ENCODE measurements at regions not wholly inside any gene's neighbourhood (a gene's known extent, or its start where the extent isn't known, plus 50 kb on each side); places are given as distances from the start of the nearest gene placed in this dataset.

DNA sequence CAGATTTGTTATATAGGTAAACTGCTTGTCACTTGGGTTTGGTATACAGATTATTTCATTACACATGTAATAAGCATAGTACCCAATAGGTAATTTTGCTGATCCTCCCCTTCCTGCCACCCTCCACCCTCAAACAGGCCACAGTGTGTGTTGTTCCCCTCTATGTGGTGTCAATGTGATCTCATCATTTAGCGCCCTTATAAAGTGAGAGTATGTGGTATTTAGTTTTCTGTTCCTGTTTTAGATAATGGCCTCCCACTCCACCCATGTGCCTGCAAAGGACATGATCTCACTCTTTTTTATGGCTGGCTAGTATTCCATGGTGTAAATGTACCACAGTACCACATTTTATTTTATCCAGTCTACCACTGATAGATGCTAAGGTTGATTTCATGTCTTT is 522.1 kb upstream of the LRRC7 start:
- no peak overlapping the region for H3K4me3 ChIP-seq
- DNase-seq (ENCODE audit: low spot score): no peak
- TF ChIP-seq, protein P1, sequence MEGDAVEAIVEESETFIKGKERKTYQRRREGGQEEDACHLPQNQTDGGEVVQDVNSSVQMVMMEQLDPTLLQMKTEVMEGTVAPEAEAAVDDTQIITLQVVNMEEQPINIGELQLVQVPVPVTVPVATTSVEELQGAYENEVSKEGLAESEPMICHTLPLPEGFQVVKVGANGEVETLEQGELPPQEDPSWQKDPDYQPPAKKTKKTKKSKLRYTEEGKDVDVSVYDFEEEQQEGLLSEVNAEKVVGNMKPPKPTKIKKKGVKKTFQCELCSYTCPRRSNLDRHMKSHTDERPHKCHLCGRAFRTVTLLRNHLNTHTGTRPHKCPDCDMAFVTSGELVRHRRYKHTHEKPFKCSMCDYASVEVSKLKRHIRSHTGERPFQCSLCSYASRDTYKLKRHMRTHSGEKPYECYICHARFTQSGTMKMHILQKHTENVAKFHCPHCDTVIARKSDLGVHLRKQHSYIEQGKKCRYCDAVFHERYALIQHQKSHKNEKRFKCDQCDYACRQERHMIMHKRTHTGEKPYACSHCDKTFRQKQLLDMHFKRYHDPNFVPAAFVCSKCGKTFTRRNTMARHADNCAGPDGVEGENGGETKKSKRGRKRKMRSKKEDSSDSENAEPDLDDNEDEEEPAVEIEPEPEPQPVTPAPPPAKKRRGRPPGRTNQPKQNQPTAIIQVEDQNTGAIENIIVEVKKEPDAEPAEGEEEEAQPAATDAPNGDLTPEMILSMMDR (IDR thresholded peaks at IDR 0.05): no peak
- no peak overlapping the region for H3K27ac ChIP-seq

DNA sequence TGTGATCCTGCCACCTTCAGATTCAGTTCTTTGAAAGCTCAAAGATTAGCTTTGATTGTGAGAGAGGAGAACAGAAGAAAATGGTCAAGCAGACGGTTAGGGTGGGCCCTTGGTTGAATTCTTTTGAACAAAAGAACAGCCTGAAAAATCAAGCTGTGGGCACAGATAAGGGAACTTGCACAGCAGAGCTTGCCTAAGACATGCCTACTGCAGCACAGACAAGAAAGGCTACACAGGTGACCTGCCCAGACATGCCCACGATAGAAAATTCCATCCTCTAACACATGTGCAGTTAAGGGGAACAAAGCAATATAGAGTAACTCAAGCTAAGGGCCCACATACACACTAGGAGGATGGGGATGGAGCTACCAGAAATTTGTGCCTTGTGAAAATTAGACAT is 512.5 kb upstream of the LRRC7 start:
- TF ChIP-seq, protein P1 (IDR thresholded peaks at IDR 0.05): no peak

DNA sequence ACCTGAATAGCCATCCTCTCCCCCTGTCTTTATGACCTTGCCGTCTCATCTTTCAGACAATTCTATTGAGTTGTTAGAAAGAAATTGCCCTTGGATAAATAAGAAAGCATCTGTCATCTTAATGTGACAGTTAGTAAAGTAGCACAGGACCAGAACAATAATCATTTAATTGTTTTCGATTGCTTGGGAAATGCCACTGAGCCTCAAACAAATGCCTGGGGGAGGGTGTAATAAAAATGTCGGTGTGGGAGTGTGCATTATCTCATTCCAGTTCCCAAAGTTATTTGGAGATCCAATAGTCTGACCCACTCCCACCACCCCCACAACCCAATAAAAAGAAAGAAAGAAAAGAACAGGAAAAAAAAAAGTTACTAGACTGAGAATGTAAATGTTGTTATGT is 509.3 kb upstream of the LRRC7 start:
- DNase-seq (ENCODE audit: low spot score): no peak
- TF ChIP-seq, protein P1 (IDR thresholded peaks at IDR 0.05): no peak
- no peak overlapping the region for H3K4me3 ChIP-seq
- no peak overlapping the region for H3K27ac ChIP-seq

More for the DNA sequence above, 512.5 kb upstream of the LRRC7 start:
- Histone ChIP-seq H3K4me3 (no peak overlapping the region), H3K27ac (no peak overlapping the region)
- DNase-seq (ENCODE audit: low spot score): no peak

DNA sequence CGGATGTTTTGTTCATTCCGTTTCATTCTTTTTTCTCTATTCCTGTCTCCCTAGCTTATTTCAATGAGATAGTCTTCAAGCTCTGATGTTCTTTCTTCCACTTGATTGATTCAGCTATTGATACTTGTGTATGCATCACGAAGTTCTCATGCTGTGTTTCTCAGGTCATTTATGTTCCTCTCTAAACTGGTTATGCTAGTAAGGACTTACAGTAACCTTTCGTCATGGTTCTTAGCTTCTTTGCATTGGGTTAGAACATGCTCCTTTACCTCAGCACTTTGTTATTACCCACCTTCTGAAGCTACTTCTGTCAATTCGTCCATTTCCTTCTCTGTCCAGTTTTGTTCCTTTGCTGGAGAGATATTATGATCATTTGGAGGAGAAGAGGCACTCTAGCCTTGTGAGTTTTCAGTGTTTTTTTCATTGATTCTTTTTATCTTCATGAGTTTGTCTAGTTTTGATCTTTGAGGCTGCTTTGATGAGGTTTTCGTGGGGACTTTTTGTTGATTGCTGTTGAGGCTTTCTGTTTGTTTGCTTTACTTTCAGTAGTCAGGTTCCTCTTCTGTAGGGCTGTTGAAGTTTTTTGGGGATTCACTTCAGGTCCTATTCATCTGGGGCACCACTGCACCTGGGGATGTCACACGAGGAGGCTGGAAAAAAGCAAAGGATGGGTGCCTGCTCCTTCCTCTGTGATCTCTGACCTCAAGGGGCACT is 496.9 kb upstream of the LRRC7 start:
- DNase-seq (ENCODE audit: low spot score): no peak
- H3K27ac ChIP-seq: no peak overlapping the region
- H3K4me3 ChIP-seq: no peak overlapping the region
- TF ChIP-seq, protein P1 (IDR thresholded peaks at IDR 0.05): no peak

DNA sequence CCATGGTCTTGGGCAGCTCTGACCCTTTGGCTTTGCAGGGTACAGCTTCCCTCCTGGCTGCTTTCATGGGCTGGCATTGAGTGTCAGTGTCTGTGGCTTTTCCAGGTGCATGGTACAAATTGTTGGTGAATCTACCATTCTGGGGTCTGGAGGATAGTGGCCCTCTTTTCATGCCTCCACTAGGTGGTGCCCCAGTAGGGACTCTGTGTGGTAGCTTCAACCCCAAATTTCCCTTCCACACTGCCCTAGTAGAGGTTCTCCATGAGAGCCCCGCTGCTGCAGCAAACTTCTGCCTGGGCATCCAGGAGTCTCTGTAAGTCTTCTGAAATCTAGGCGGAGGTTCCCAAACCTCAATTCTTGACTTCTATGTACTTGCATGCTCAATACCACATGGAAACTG is 494.5 kb upstream of the LRRC7 start:
- Histone ChIP-seq H3K4me3 (no peak overlapping the region), H3K27ac (no peak overlapping the region)
- TF ChIP-seq, protein P1 (IDR thresholded peaks at IDR 0.05): no peak
- no peak for DNase-seq (ENCODE audit: low spot score)

DNA sequence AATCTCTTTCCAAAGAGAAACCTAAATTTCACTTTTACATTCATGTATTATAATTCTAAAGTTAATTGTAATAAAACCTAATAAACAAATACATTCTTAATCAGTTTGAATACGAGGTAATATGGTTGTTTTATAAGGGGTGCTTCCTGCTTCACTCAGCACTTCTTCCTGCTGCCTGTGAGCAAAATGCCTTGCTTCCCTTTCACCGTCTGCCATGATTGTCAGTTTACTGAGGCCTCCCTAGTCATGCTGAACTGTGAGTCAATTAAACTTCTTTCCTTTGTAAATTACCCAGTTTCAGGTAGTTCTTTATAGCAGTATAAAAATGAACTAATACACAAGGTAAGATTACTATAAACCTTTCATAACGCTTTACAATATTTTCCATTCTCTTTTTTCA is 491.1 kb upstream of the LRRC7 start:
- no peak overlapping the region for H3K4me3 ChIP-seq
- DNase-seq (ENCODE audit: low spot score): no peak
- TF ChIP-seq, protein P1 (IDR thresholded peaks at IDR 0.05): no peak

DNA sequence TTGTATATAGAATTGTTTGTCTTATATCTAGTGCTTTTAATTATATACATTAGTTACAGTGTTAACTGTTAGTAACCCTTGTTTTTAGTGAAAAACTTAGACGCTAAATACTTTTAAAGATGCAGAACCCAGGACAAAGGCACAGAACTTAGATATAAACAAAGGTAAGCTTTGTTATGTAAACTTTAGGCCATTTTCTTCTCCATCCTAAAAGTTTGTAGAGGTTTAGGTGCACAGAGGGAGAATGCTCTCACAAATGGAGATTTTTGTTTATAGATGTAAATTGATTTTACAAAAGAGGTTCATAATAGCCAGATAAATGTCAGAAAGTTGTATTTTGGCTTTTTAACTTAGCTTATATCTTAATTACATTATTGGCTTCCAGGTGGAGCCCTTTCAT is 490.5 kb upstream of the LRRC7 start:
- no peak for DNase-seq (ENCODE audit: low spot score)
- no peak overlapping the region for H3K27ac ChIP-seq
- H3K4me3 ChIP-seq: no peak overlapping the region
- TF ChIP-seq, protein P1 (IDR thresholded peaks at IDR 0.05): no peak

More for the DNA sequence above, 491.1 kb upstream of the LRRC7 start:
- H3K27ac ChIP-seq: no peak overlapping the region
